ENCODE measurements at regions not wholly inside any gene's neighbourhood (a gene's known extent, or its start where the extent isn't known, plus 50 kb on each side); places are given as distances from the start of the nearest gene placed in this dataset.

- Histone ChIP-seq H3K27me3 (ENCODE audit: control insufficient read depth, insufficient read depth, low read length) (no peaks in the 10 kb centered on the region), H2AFZ (ENCODE audit: low read length) (no peak overlapping the region), H3K4me3 (replicated peaks in 1 of 4; ENCODE audit: control extremely low read depth in 1 of 4, insufficient read depth in 1 of 4, low read depth in 3 of 4, low read length in 4 of 4) (no peak overlapping the region), H3K36me3 (ENCODE audit: control insufficient read depth, insufficient read depth, low read length) (no peaks in the 10 kb centered on the region), H4K20me1 (ENCODE audit: control insufficient read depth, extremely low read depth, insufficient read depth, low read length) (no peaks in the 10 kb centered on the region), H3K79me2 (ENCODE audit: control insufficient read depth, insufficient read depth, low read length) (no peaks in the 10 kb centered on the region), H3K4me2 (ENCODE audit: extremely low read depth, insufficient read depth, low read length) (no peak overlapping the region), H3K9ac (ENCODE audit: insufficient read depth, low read length) (no peak overlapping the region), H3K9me3 (ENCODE audit: control insufficient read depth, insufficient read depth, low read depth, low read length) (no peaks in the 10 kb centered on the region), H3K27ac (ENCODE audit: insufficient read depth, low read length) (no peak overlapping the region), H3K4me1 (ENCODE audit: control insufficient read depth, extremely low read depth, insufficient read depth, low read length) (no peaks in the 10 kb centered on the region)
- DNase-seq (ENCODE audit: low read depth in 2 of 2) = peak in 1 of 2 donors; percentile 48
- no peak for TF ChIP-seq EZH2 (IDR thresholded peaks at IDR 0.05; ENCODE audit: low read length, missing control alignments)
- no peak for TF ChIP-seq CTCF (conservative IDR thresholded peaks at IDR 0.05 in 1 of 2, IDR thresholded peaks at IDR 0.05 in 1 of 2; ENCODE audit: low read depth in 1 of 2, low read length in 2 of 2)
Measured at GRCh38 chr9:83167126-83167525, 104.2 kb upstream of the RASEF start.

GRCh38 chr9:83166372-83166771, 103.4 kb upstream of the RASEF start:
- TF ChIP-seq EZH2 (IDR thresholded peaks at IDR 0.05; ENCODE audit: low read length, missing control alignments) (no peak), CTCF (conservative IDR thresholded peaks at IDR 0.05 in 1 of 2, IDR thresholded peaks at IDR 0.05 in 1 of 2; ENCODE audit: low read depth in 1 of 2, low read length in 2 of 2) (no peak)
- Histone ChIP-seq H2AFZ (ENCODE audit: low read length) (no peak overlapping the region), H3K9ac (ENCODE audit: insufficient read depth, low read length) (no peak overlapping the region), H3K36me3 (ENCODE audit: control insufficient read depth, insufficient read depth, low read length) (no peaks in the 10 kb centered on the region), H3K4me1 (ENCODE audit: control insufficient read depth, extremely low read depth, insufficient read depth, low read length) (no peaks in the 10 kb centered on the region), H3K4me2 (ENCODE audit: extremely low read depth, insufficient read depth, low read length) (no peak overlapping the region), H4K20me1 (ENCODE audit: control insufficient read depth, extremely low read depth, insufficient read depth, low read length) (no peaks in the 10 kb centered on the region), H3K27me3 (ENCODE audit: control insufficient read depth, insufficient read depth, low read length) (no peaks in the 10 kb centered on the region), H3K27ac (ENCODE audit: insufficient read depth, low read length) (no peak overlapping the region), H3K4me3 (replicated peaks in 1 of 4; ENCODE audit: control extremely low read depth in 1 of 4, insufficient read depth in 1 of 4, low read depth in 3 of 4, low read length in 4 of 4) (no peak overlapping the region), H3K9me3 (ENCODE audit: control insufficient read depth, insufficient read depth, low read depth, low read length) (no peaks in the 10 kb centered on the region), H3K79me2 (ENCODE audit: control insufficient read depth, insufficient read depth, low read length) (no peaks in the 10 kb centered on the region)
- peak in 1 of 2 donors; percentile 9 for DNase-seq (ENCODE audit: low read depth in 2 of 2)

GRCh38 chr9:83155733-83156132, 92.8 kb upstream of the RASEF start:
- H3K4me2 ChIP-seq (ENCODE audit: extremely low read depth, insufficient read depth, low read length) = no peak overlapping the region
- H3K4me3 ChIP-seq (replicated peaks in 1 of 4; ENCODE audit: control extremely low read depth in 1 of 4, insufficient read depth in 1 of 4, low read depth in 3 of 4, low read length in 4 of 4) = no peak overlapping the region
- no peak overlapping the region for H3K9ac ChIP-seq (ENCODE audit: insufficient read depth, low read length)
- no peak for DNase-seq (ENCODE audit: low read depth in 2 of 2)
- no peak for TF ChIP-seq CTCF (conservative IDR thresholded peaks at IDR 0.05 in 1 of 2, IDR thresholded peaks at IDR 0.05 in 1 of 2; ENCODE audit: low read depth in 1 of 2, low read length in 2 of 2)
- TF ChIP-seq EZH2 (IDR thresholded peaks at IDR 0.05; ENCODE audit: low read length, missing control alignments) = no peak
- no peaks in the 10 kb centered on the region for H4K20me1 ChIP-seq (ENCODE audit: control insufficient read depth, extremely low read depth, insufficient read depth, low read length)
- H3K27me3 ChIP-seq (ENCODE audit: control insufficient read depth, insufficient read depth, low read length) = no peaks in the 10 kb centered on the region
- H3K36me3 ChIP-seq (ENCODE audit: control insufficient read depth, insufficient read depth, low read length) = no peaks in the 10 kb centered on the region
- no peaks in the 10 kb centered on the region for H3K4me1 ChIP-seq (ENCODE audit: control insufficient read depth, extremely low read depth, insufficient read depth, low read length)
- no peak overlapping the region for H3K27ac ChIP-seq (ENCODE audit: insufficient read depth, low read length)
- H3K79me2 ChIP-seq (ENCODE audit: control insufficient read depth, insufficient read depth, low read length) = no peaks in the 10 kb centered on the region
- no peak overlapping the region for H2AFZ ChIP-seq (ENCODE audit: low read length)
- H3K9me3 ChIP-seq (ENCODE audit: control insufficient read depth, insufficient read depth, low read depth, low read length) = no peaks in the 10 kb centered on the region

All from fibroblast of lung (primary cell).